ENCODE measurements at regions not wholly inside any gene's neighbourhood (a gene's known extent, or its start where the extent isn't known, plus 50 kb on each side); places are given as distances from the start of the nearest gene placed in this dataset.

GRCh38 chr6:71551798-71552197 lies 263.2 kb downstream of the OGFRL1 start:
- Mint-ChIP-seq H3K4me1 (no peaks in the 10 kb centered on the region), H3K36me3 (peaks cover 2% of the 10 kb centered on the region), H3K27me3 (peaks cover 5% of the 10 kb centered on the region), H3K27ac (no peak overlapping the region), H3K9me3 (peaks cover 13% of the 10 kb centered on the region), H3K4me3 (no peak overlapping the region)
- no peak for ATAC-seq (ENCODE audit: low read depth)
- DNase-seq (ENCODE audit: low spot score in 2 of 2) = no peak

DNA sequence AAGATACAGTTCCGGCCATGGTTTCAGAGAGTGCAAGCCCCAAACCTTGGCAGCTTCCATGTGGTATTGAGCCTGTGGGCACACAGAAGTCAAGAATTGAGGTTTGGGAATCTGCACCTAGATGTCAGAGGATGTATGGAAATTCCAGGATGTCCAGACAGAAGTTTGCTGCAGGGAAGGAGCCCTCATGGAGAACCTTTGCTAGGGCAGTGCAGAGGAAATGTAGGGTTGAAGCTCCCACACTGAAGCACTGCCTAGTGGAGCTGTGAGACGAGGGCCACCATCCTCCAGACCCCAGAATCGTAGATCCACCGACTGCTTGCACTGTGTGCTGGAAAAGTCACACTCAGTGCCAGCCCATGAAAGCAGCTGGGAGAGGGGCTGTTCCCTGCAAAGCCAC lies 267.5 kb downstream of the OGFRL1 start:
- Mint-ChIP-seq H3K27ac (no peak overlapping the region), H3K9me3 (peaks cover 23% of the 10 kb centered on the region), H3K27me3 (peaks cover 4% of the 10 kb centered on the region), H3K36me3 (peaks cover 4% of the 10 kb centered on the region), H3K4me1 (no peaks in the 10 kb centered on the region), H3K4me3 (no peak overlapping the region)
- no peak for ATAC-seq (ENCODE audit: low read depth)
- DNase-seq (ENCODE audit: low spot score in 2 of 2) = no peak

GRCh38 chr6:71558974-71559373 lies 270.4 kb downstream of the OGFRL1 start:
- ATAC-seq (ENCODE audit: low read depth) (no peak), DNase-seq (ENCODE audit: low spot score in 2 of 2) (no peak)
- H3K27ac Mint-ChIP-seq = no peak overlapping the region
- H3K9me3 Mint-ChIP-seq = peaks cover 18% of the 10 kb centered on the region
- H3K36me3 Mint-ChIP-seq = peaks cover 4% of the 10 kb centered on the region
- H3K27me3 Mint-ChIP-seq = peaks cover 6% of the 10 kb centered on the region
- H3K4me1 Mint-ChIP-seq = no peaks in the 10 kb centered on the region
- H3K4me3 Mint-ChIP-seq = no peak overlapping the region

- DNase-seq (ENCODE audit: low spot score in 2 of 2) (no peak), ATAC-seq (ENCODE audit: low read depth) (no peak)
- Mint-ChIP-seq H3K36me3 (no peaks in the 10 kb centered on the region), H3K27ac (no peak overlapping the region), H3K9me3 (no peaks in the 10 kb centered on the region), H3K4me3 (no peak overlapping the region), H3K27me3 (peaks cover 2% of the 10 kb centered on the region), H3K4me1 (no peaks in the 10 kb centered on the region)
Measured at GRCh38 chr6:71567562-71567961, 279.0 kb downstream of the OGFRL1 start.

DNA sequence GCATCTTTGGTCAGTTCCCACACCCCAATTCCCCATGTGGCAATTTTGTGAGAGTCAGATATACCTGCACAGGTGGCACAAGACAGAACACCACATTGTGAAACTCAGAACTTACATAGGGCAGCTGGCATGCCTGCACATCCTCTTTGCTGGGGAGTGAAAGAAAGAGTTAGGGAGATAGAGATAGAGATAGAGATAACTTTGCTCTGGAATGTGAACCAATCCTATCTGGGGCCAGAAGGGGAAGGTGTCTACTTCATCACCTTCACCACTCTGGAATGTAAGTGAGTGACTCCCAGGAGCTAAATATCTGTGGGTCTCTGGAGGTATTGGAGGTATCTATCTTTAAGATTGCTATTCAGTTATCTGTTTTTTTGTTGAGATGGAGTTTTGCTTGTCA lies 289.2 kb downstream of the OGFRL1 start:
- no peak for DNase-seq (ENCODE audit: low spot score in 2 of 2)
- Mint-ChIP-seq H3K36me3 (no peaks in the 10 kb centered on the region), H3K27me3 (peaks cover 3% of the 10 kb centered on the region), H3K27ac (no peak overlapping the region), H3K9me3 (no peaks in the 10 kb centered on the region), H3K4me3 (no peak overlapping the region), H3K4me1 (no peaks in the 10 kb centered on the region)
- no peak for ATAC-seq (ENCODE audit: low read depth)

GRCh38 chr6:71579902-71580301 lies 291.3 kb downstream of the OGFRL1 start:
- Mint-ChIP-seq H3K9me3 (no peaks in the 10 kb centered on the region), H3K4me3 (no peak overlapping the region), H3K27me3 (peaks cover 3% of the 10 kb centered on the region), H3K36me3 (no peaks in the 10 kb centered on the region), H3K4me1 (no peaks in the 10 kb centered on the region), H3K27ac (no peak overlapping the region)
- ATAC-seq (ENCODE audit: low read depth) (no peak), DNase-seq (ENCODE audit: low spot score in 2 of 2) (no peak)

GRCh38 chr6:71582820-71583219 lies 294.2 kb downstream of the OGFRL1 start:
- ATAC-seq (ENCODE audit: low read depth) (no peak), DNase-seq (ENCODE audit: low spot score in 2 of 2) (no peak)
- Mint-ChIP-seq H3K27ac (no peak overlapping the region), H3K36me3 (no peaks in the 10 kb centered on the region), H3K4me1 (no peaks in the 10 kb centered on the region), H3K9me3 (peaks cover 2% of the 10 kb centered on the region), H3K4me3 (no peak overlapping the region), H3K27me3 (peaks cover under 1% of the 10 kb centered on the region)

DNA sequence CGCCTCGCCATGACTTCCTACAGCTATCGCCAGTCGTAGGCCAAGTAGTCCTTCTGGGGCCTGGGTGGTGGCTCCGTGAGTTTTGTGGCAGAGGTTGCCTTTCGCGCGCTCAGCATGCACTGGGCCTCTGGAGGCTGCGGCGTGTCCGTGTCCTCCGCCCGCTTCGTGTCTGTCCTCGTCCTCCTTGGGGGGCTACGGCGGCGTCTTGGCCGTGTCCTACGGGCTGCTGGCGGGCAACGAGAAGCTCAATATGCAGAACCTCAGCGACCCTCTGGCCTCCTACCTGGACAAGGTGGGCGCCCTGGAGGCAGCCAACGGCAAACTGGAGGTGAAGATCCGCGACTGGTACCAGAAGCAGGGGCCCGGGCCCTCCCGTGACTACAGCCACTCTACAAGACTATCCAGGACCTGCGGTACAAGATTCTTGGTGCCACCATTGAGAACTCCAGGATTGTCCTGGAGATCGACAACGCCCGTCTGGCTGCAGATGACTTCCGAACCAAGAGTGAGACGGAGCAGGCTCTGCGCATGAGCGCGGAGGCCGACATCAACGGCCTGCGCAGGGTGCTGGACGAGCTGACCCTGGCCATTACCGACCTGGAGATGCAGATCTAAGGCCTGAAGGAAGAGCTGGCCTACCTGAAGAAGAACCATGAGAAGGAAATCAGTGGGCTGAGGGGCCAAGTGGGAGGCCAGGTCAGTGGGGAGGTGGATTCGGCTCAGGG lies 296.3 kb downstream of the OGFRL1 start:
- peaks cover 2% of the 10 kb centered on the region for H3K9me3 Mint-ChIP-seq
- H3K27ac Mint-ChIP-seq = no peak overlapping the region
- DNase-seq (ENCODE audit: low spot score in 2 of 2) = no peak
- H3K36me3 Mint-ChIP-seq = no peaks in the 10 kb centered on the region
- ATAC-seq (ENCODE audit: low read depth) = no peak
- no peaks in the 10 kb centered on the region for H3K27me3 Mint-ChIP-seq
- H3K4me3 Mint-ChIP-seq = no peak overlapping the region
- H3K4me1 Mint-ChIP-seq = no peaks in the 10 kb centered on the region

DNA sequence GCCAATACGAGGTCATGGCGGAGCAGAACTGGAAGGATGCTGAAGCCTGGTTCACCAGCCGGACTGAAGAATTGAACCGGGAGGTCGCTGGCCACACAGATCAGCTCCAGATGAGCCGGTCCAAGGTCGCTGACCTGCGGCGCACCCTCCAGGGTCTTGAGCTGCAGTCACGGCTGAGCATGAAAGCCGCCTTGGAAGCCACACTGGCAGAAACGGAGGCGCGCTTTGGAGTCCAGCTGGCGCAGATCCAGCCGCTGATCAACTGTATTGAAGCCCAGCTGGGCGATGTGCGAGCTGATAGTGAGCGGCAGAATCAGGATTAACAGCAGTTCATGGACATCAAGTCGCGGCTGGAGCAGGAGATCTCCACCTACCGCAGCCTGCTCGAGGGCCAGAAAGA lies 296.9 kb downstream of the OGFRL1 start:
- peaks cover 2% of the 10 kb centered on the region for H3K9me3 Mint-ChIP-seq
- H3K36me3 Mint-ChIP-seq = no peaks in the 10 kb centered on the region
- no peaks in the 10 kb centered on the region for H3K27me3 Mint-ChIP-seq
- no peak overlapping the region for H3K27ac Mint-ChIP-seq
- H3K4me1 Mint-ChIP-seq = no peaks in the 10 kb centered on the region
- DNase-seq (ENCODE audit: low spot score in 2 of 2) (no peak), ATAC-seq (ENCODE audit: low read depth) (no peak)
- H3K4me3 Mint-ChIP-seq = no peak overlapping the region

- H3K27me3 Mint-ChIP-seq = no peaks in the 10 kb centered on the region
- DNase-seq (ENCODE audit: low spot score in 2 of 2) (no peak), ATAC-seq (ENCODE audit: low read depth) (no peak)
- H3K4me1 Mint-ChIP-seq = no peaks in the 10 kb centered on the region
- no peaks in the 10 kb centered on the region for H3K36me3 Mint-ChIP-seq
- H3K9me3 Mint-ChIP-seq = peaks cover 2% of the 10 kb centered on the region
- no peak overlapping the region for H3K4me3 Mint-ChIP-seq
- no peak overlapping the region for H3K27ac Mint-ChIP-seq
Measured at GRCh38 chr6:71588490-71588889, 297.9 kb upstream of the RIMS1 start.

- Mint-ChIP-seq H3K36me3 (no peaks in the 10 kb centered on the region), H3K9me3 (peaks cover 2% of the 10 kb centered on the region), H3K27me3 (no peaks in the 10 kb centered on the region), H3K4me1 (no peaks in the 10 kb centered on the region), H3K27ac (no peak overlapping the region), H3K4me3 (no peak overlapping the region)
- no peak for DNase-seq (ENCODE audit: low spot score in 2 of 2)
- no peak for ATAC-seq (ENCODE audit: low read depth)
Measured at GRCh38 chr6:71589254-71589653, 297.1 kb upstream of the RIMS1 start.

GRCh38 chr6:71592643-71593042 lies 293.7 kb upstream of the RIMS1 start:
- Mint-ChIP-seq H3K9me3 (no peaks in the 10 kb centered on the region), H3K4me3 (no peak overlapping the region), H3K4me1 (no peaks in the 10 kb centered on the region), H3K36me3 (no peaks in the 10 kb centered on the region), H3K27ac (no peak overlapping the region), H3K27me3 (no peaks in the 10 kb centered on the region)
- DNase-seq (ENCODE audit: low spot score in 2 of 2) (no peak), ATAC-seq (ENCODE audit: low read depth) (no peak)

GRCh38 chr6:71599359-71599758 lies 287.0 kb upstream of the RIMS1 start:
- Mint-ChIP-seq H3K9me3 (no peaks in the 10 kb centered on the region), H3K36me3 (no peaks in the 10 kb centered on the region), H3K27me3 (peaks cover 3% of the 10 kb centered on the region), H3K4me1 (no peaks in the 10 kb centered on the region), H3K4me3 (no peak overlapping the region), H3K27ac (no peak overlapping the region)
- ATAC-seq (ENCODE audit: low read depth) (no peak), DNase-seq (ENCODE audit: low spot score in 2 of 2) (no peak)

DNA sequence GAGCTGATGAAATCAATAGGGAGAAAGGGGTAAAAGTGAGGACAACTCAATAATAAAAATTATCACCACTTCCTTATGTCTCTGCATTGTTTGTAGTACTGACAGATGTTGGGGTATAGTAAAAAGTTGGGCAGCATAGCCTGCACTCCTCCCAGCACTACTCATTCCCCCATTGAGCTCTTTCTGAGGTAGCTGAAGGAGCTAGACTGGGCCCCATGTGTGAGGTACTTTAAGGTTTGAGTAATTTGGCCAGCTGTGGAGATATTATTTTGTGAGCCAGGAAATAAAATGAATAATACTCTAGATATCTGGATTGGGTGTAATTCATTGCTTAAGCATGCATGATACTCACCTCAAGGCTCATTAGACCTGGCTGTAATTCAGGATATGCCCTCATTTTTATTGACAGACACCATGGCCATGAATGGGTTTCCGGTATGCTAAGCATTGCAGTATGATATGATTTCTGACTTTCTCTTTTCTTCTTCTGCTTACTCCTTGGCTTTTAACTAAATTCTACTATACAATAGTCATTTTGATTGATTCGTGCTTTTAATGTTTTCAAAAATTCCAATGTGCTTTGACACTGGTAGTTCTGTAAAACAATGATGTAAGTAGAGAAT lies 283.9 kb upstream of the RIMS1 start:
- no peak for DNase-seq (ENCODE audit: low spot score in 2 of 2)
- ATAC-seq (ENCODE audit: low read depth) = no peak
- Mint-ChIP-seq H3K9me3 (no peaks in the 10 kb centered on the region), H3K27ac (no peak overlapping the region), H3K27me3 (peaks cover 3% of the 10 kb centered on the region), H3K36me3 (no peaks in the 10 kb centered on the region), H3K4me1 (no peaks in the 10 kb centered on the region), H3K4me3 (no peak overlapping the region)

DNA sequence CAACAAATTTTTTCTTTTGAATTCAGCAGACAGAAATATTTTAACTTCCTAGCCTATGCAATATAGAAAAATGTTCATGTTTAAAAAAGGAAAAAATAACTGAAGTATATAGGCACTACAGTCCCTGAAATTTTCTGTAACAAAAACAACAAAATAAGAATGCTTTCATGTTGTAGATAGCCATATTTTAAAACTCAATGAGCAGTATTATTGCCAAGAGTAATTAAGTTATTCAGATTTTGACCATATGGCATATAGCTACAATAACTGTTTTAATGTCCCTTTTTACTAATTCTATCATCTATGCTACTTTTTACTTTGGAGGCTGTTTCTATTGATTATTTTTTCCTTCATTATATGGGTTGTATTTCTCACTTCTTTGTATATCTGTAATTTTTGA lies 283.3 kb upstream of the RIMS1 start:
- H3K27me3 Mint-ChIP-seq = peaks cover 3% of the 10 kb centered on the region
- H3K27ac Mint-ChIP-seq = no peak overlapping the region
- no peaks in the 10 kb centered on the region for H3K4me1 Mint-ChIP-seq
- H3K9me3 Mint-ChIP-seq = no peaks in the 10 kb centered on the region
- no peak overlapping the region for H3K4me3 Mint-ChIP-seq
- H3K36me3 Mint-ChIP-seq = no peaks in the 10 kb centered on the region
- DNase-seq (ENCODE audit: low spot score in 2 of 2) = no peak
- no peak for ATAC-seq (ENCODE audit: low read depth)

Measured in memory B cell (primary cell).